GM19351 (cell line): ENCODE measurements at regions not wholly inside any gene's neighbourhood (a gene's known extent, or its start where the extent isn't known, plus 50 kb on each side); places are given as distances from the start of the nearest gene placed in this dataset.

ENCODE experiments used
- ATAC-seq: cut with Tn5 transposase; IDR thresholded peaks from one replicate; pipeline ENCODE4 v1.9.1; 2021; ENCODE audit warnings: mild to moderate bottlenecking, moderate library complexity; ENCODE audit not compliant: unreplicated experiment

GRCh38 chr18:60962625-60963024 lies 370.6 kb upstream of the CDH20 start:
- ATAC-seq: no peak

- ATAC-seq: no peak
Observed at GRCh38 chr18:60965856-60966255, 367.4 kb upstream of the CDH20 start.

- no peak for ATAC-seq
Observed at GRCh38 chr18:60966876-60967275, 366.4 kb upstream of the CDH20 start.

DNA sequence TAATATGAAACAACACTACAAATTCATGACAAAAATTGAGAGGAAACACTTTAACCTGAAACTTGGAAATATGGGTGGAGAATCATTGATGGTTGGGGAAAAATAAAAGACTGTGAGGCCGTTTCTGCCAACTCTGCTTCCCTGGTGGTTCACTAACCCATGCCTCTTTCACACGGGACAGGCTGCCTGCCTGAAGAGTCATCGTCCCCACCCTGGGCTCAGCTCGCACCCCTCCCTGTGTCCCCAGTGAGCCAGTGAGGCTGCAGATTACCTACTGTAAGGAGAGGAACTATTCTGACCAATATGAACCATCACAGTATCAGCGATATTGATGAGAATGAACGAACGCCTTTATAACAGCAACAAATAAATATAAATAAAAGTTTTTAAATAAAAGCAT lies 357.8 kb upstream of the CDH20 start:
- no peak for ATAC-seq

DNA sequence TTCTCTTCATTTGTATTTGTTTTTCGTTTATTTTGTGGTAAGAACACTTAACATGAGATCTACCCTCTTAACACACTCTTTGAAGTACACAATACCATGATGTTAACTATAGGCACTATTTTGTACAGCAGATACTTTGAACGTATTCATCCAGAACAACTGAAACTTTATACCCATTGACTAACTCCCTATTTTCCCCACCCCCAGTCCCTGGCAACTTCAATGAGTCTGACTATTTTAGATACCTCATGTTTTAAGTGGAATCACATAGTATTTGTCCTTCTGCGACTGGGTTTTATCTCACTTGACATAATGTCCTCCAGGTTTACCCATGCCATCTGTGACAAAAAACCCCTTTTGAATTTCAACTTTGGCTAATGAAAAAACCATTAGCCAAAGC lies 356.3 kb upstream of the CDH20 start:
- no peak for ATAC-seq

- ATAC-seq: no peak
Observed at GRCh38 chr18:60978338-60978737, 354.9 kb upstream of the CDH20 start.

DNA sequence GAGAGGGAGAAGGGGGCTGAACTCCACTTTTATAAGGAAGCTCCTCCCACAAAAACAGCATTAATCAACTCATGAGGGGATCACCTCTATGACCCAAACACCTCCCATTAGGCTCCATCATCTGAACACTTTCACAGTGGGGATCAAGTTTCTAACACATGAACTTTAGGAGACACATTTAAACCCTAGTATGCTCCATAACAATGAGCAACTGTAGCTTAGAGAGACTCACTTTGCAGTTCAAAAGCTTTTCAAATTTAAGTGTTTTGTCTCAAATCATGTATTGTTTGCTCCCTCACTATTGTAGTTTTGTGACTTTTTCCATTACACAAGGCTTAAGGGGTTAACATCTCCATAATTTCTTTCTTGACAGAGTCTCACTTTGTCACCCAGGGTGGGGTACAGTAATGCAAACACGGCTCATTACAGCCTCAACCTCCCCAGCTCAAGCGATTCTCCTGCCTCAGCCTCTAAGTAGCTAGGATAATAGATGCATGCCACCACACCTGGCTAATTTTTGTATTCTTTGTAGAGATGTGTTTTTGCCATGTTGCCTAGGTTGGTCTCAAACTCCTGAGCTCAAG lies 352.7 kb upstream of the CDH20 start:
- no peak for ATAC-seq

GRCh38 chr18:60981682-60982328 lies 351.4 kb upstream of the CDH20 start:
- no peak for ATAC-seq

GRCh38 chr18:60982329-60982695 lies 350.9 kb upstream of the CDH20 start:
- ATAC-seq: no peak

GRCh38 chr18:60982928-60983327 lies 350.3 kb upstream of the CDH20 start:
- ATAC-seq: no peak

DNA sequence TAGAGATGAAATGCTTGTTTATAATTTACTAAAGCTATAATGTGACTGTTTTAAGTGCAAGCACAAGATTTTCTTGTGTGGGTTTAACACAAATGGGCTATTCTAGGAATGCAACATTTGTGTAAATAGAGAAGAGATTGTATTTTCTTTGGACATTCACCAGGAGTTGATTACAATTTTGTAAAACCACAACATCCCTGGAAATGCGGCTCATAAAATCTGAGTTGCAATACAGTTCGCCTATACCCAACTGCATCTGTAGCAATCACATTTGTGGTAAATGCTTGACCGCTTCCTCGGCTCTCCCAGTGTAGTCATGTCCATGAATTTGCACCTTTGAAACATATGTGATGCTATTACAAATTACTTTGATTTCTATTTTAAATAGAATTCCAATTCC lies 348.7 kb upstream of the CDH20 start:
- no peak for ATAC-seq

DNA sequence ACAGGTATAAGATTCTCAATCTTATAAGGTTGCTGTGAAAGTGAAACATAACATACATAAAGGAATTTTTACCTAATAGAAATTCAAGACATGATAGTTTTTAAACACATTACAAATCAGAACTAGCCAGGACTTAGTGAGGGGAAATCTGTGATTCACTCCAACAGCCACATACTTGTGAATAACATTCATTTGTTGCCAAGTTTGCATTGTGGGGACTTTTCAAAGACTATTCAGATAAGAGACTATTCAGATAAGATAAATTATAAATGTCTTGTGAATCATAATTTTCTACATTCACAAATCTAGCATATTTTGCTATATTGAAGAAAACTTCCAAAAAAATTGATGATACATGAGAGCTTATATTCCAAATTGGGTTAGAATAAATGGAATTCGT lies 345.3 kb upstream of the CDH20 start:
- no peak for ATAC-seq

DNA sequence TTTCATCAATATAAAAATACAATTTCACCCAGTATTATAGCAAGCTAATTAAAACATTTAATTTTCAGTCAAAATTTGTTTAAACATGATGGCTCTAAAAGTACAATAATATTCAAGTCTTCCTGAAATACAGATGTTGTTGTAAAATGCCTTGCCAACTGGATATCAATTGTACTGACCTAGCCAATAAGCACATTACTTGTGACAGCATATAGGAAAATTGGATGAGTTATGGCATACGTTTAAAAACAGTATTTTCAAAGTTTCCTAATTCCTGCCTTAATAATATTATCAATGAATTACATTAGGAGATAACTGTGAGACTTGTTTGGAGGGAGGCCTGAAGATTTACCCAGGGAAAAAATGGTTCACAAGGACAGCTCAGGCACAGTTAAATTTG lies 336.9 kb upstream of the CDH20 start:
- ATAC-seq: no peak

- no peak for ATAC-seq
Observed at GRCh38 chr18:60996822-60997221, 336.4 kb upstream of the CDH20 start.

- no peak for ATAC-seq
Observed at GRCh38 chr18:61001138-61001537, 332.1 kb upstream of the CDH20 start.

GRCh38 chr18:61006687-61007224 lies 326.5 kb upstream of the CDH20 start:
- ATAC-seq: no peak

DNA sequence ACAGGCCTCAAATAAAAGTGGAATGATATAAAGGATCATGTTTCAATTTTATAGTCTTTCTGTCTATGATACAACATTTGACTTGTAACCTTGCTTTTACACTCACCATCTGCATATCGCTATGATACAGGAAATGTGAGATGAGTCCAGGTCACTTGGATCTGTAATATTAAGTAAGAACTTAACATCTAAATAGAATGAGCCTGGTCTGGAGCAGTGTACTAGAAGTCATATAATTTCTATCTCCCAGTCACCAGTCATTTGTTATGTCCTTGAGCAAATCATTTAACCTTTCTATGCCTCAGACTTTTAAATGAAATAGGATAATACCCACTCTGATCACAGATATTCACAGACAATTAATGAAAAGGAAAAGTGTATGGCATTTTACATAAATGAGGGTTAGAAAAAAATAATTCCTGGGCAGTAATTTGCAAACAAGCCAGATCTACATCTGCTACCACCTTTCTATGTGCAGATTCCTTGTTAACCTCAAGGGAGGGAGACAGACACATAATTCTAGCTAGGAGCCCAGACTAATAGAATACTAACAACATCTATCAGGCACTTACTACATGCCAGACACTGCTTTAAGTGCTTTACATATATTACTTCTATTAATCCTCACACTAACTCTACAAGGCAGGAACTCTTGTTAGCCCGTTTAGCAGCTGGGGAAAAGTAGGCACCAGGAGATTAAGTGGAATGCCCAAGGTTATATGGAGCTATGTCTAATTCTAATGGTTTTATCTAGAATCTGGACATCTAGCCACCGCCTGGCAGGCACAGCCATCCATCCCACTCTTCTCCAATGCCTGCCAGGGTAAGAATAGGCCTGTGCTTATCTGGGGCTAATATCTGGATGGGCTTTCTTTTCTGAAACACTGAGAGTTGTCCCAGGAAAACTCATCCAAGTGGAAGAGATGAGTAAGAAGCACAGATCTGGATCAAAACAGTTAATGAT lies 313.6 kb upstream of the CDH20 start:
- no peak for ATAC-seq

DNA sequence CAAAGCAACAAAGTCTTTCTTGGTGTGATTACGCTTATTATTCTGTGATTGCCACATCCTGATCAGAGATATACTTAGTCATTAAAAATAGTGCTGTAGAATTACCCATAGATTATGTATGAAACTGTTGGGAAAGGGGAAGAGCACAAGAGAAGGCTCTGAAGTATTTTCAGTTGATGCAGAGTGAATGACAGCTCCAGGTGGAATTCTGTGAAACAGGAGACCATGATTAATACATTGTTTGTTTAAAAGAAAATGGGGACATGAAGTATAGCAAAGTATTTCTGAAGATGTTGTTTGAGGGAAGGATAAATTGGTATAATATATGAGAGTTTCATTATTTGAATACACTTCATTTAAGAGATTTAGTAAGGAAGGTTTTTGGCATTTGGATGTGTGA lies 307.6 kb upstream of the CDH20 start:
- no peak for ATAC-seq

GRCh38 chr18:61031626-61032025 lies 301.6 kb upstream of the CDH20 start:
- ATAC-seq: no peak

GRCh38 chr18:61034580-61034979 lies 298.6 kb upstream of the CDH20 start:
- no peak for ATAC-seq

DNA sequence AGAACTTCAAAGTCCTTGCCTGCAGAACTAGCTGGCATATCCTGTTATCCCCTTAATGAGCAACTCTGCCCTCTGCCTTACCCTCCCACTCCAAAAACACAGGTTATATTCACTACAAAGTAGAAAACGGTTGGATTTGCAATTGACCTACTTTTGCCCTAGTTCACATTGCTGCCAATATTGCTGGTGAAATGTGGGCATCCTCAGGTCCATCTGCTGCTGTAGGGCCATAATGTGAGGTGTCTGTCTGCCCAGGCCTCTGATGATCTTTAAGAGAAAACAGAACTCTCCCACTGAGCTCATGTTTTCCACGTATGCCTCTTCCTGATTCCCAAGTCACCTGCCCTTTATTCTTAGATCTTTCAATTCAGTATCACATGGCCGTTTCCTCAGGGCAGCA lies 294.0 kb upstream of the CDH20 start:
- ATAC-seq: no peak

DNA sequence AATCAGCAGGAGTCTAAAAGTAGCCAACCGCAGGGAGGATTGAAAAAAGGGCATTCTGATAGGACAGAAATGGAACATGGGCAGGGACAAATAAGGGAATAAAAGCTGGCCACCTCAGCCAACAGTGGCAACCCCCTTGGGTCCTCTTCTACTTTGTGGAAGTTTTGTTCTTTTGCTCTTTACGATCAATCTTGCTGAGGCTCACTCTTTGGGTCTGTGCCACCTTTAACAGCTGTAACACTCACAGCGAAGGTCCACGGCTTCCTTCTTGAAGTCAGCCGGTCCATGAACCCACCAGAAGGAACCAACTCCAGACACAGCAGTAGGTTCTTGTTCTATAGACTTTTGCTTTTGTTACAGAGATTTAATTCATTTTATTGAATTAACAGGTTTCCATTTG lies 285.4 kb upstream of the CDH20 start:
- no peak for ATAC-seq
